ENCODE measurements at regions not wholly inside any gene's neighbourhood (a gene's known extent, or its start where the extent isn't known, plus 50 kb on each side); places are given as distances from the start of the nearest gene placed in this dataset.

DNA sequence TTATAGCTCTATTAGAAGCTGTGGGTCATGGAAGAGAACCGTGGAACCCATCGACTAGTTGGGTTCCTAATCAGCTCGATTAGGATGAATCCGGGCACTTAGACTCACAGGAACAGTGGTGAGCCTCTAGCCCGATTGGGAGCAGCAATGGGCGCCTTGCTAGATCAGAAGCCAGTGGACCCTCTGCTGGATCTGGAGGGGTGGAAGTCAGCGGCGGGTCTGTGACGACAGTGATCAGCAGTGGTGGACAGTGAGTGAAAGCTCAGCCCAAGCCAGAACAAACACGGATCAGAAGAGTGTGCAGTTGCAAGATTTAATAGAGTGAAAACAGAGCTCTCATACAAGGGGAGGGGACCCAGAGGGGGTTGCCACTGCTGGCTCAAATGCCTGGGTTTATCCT is 1170.2 kb downstream of the OTOL1 start:
- intact Hi-C loops (cut with micrococcal nuclease) = no loop called here
- Histone ChIP-seq H3K27me3 (ENCODE audit: low read depth) (no peaks in the 10 kb centered on the region), H3K36me3 (no peaks in the 10 kb centered on the region), H3K4me3 (no peak overlapping the region), H3K27ac (replicated peaks) (no peak overlapping the region), H3K9me3 (replicated peaks) (no peaks in the 10 kb centered on the region), H3K4me1 (no peaks in the 10 kb centered on the region)
- no peak for DNase-seq
- no peak for TF ChIP-seq CTCF (IDR thresholded peaks at IDR 0.05; ENCODE audit: borderline replicate concordance)

GRCh38 chr3:162670181-162670580 is 1173.6 kb downstream of the OTOL1 start:
- Histone ChIP-seq H3K27ac (replicated peaks) (no peak overlapping the region), H3K27me3 (ENCODE audit: low read depth) (no peaks in the 10 kb centered on the region), H3K9me3 (replicated peaks) (no peaks in the 10 kb centered on the region), H3K4me1 (no peaks in the 10 kb centered on the region), H3K36me3 (no peaks in the 10 kb centered on the region), H3K4me3 (no peak overlapping the region)
- intact Hi-C loops (cut with micrococcal nuclease) = no loop called here
- DNase-seq = no peak
- no peak for TF ChIP-seq CTCF (IDR thresholded peaks at IDR 0.05; ENCODE audit: borderline replicate concordance)

- Histone ChIP-seq H3K27me3 (ENCODE audit: low read depth) (no peaks in the 10 kb centered on the region), H3K4me3 (no peak overlapping the region), H3K27ac (replicated peaks) (no peak overlapping the region), H3K9me3 (replicated peaks) (no peaks in the 10 kb centered on the region), H3K36me3 (no peaks in the 10 kb centered on the region), H3K4me1 (peaks cover 6% of the 10 kb centered on the region)
- no peak for DNase-seq
- no peak for TF ChIP-seq CTCF (IDR thresholded peaks at IDR 0.05; ENCODE audit: borderline replicate concordance)
- intact Hi-C loops (cut with micrococcal nuclease) = no loop called here
These were observed 1180.9 kb downstream of the OTOL1 start for GRCh38 chr3:162677475-162677874.

DNA sequence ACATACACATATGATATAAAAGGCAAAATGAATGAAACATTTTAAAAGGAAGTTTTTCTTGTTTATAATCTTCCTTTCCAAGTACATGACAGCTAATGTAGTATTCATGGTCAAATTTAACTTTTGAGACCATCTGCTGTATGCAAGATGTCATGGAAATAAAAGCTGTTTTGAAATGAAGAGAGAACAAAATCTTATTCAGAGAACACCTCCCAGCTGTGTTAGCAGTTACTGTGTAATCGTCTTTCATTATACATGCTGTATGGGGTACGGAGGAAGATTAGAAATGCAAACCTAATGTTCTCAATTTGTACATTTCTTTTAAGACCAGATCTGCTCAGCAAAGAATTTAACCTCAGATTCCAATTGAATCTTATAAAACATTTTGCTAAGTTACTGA is 1182.3 kb downstream of the OTOL1 start:
- Histone ChIP-seq H3K27ac (replicated peaks) (no peak overlapping the region), H3K4me3 (no peak overlapping the region), H3K4me1 (peaks cover 6% of the 10 kb centered on the region), H3K27me3 (ENCODE audit: low read depth) (no peaks in the 10 kb centered on the region), H3K36me3 (no peaks in the 10 kb centered on the region), H3K9me3 (replicated peaks) (no peaks in the 10 kb centered on the region)
- DNase-seq = no peak
- TF ChIP-seq CTCF (IDR thresholded peaks at IDR 0.05; ENCODE audit: borderline replicate concordance) = no peak
- intact Hi-C loops (cut with micrococcal nuclease) = no loop called here

DNA sequence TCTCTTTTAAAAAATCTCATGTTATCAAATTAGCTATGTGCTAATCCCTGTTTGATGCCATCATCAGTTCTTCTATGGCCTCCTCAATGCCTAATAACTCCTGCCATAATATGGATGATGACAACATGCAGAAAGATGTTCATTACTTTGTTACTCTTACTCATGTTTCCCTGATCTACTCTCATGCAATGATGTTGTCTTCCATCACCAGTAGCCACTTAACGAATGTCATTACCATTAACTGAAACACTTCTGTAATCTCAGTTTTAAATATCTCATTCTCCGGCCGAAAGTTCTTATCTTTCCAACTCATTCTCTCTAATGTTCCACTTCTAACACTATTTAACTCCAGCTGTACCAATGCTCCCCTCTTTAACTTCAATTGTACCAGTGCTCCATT is 1187.7 kb downstream of the OTOL1 start:
- no peak overlapping the region for H3K27ac ChIP-seq (replicated peaks)
- H3K27me3 ChIP-seq (ENCODE audit: low read depth) = no peaks in the 10 kb centered on the region
- TF ChIP-seq CTCF (IDR thresholded peaks at IDR 0.05; ENCODE audit: borderline replicate concordance) = no peak
- no peak for DNase-seq
- no peaks in the 10 kb centered on the region for H3K36me3 ChIP-seq
- intact Hi-C loops (cut with micrococcal nuclease) = no loop called here
- no peaks in the 10 kb centered on the region for H3K9me3 ChIP-seq (replicated peaks)
- H3K4me1 ChIP-seq = no peaks in the 10 kb centered on the region
- H3K4me3 ChIP-seq = no peak overlapping the region

- DNase-seq = no peak
- Histone ChIP-seq H3K27ac (replicated peaks) (no peak overlapping the region), H3K4me1 (no peaks in the 10 kb centered on the region), H3K27me3 (ENCODE audit: low read depth) (no peaks in the 10 kb centered on the region), H3K4me3 (no peak overlapping the region), H3K36me3 (no peaks in the 10 kb centered on the region), H3K9me3 (replicated peaks) (no peaks in the 10 kb centered on the region)
- TF ChIP-seq CTCF (IDR thresholded peaks at IDR 0.05; ENCODE audit: borderline replicate concordance) = no peak
- intact Hi-C loops (cut with micrococcal nuclease) = no loop called here
These were observed 1202.7 kb downstream of the OTOL1 start for GRCh38 chr3:162699291-162699690.
